ENCODE measurements at regions not wholly inside any gene's neighbourhood (a gene's known extent, or its start where the extent isn't known, plus 50 kb on each side); places are given as distances from the start of the nearest gene placed in this dataset.

DNA sequence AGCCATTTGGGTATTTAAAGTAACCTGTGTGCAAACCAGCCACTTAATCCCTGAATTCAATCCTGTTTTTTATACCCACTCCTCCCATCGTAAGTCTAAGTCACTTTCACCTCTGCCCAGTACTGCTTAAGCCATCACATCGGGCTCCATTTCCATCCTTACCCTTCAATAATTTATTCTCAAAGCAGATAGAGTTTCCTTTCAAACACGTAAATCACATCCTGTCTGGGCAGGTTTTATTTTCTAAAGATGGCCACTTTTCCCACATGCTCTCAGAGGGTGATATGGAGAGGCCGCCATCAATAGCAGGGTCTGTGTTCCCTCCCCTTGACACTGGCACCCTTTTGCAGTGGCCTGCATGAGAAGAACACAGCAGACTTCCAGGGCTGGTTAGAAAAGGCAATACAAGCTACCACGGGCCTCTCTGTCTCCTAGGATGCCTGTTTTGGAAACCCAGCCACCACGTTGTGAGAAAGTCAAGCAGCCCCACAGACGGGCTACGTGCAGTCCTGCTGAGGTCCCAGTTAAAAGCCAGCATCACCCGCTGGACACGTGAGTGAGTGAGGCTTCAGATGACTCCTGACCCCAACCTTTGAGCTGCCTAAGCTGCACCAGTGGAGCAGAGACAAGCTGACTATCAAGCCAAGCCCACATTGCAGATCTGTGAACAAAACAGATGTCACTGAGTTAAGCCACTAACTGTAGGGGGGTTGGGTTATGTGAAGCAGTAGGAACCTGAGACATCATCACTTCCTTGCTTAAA lies 241.8 kb upstream of the SLCO3A1 start:
- no peak for TF ChIP-seq NFIC (IDR thresholded peaks at IDR 0.05)
- TF ChIP-seq ZBTB7A (IDR thresholded peaks at IDR 0.05; ENCODE audit: low read depth): no peak
- no peak for TF ChIP-seq EGR1 (IDR thresholded peaks at IDR 0.05)
- TF ChIP-seq TAF1 (IDR thresholded peaks at IDR 0.05; ENCODE audit: low read depth): no peak
- TF ChIP-seq TEAD4 (IDR thresholded peaks at IDR 0.05): no peak
- TF ChIP-seq YY1 (IDR thresholded peaks at IDR 0.05; ENCODE audit: low read depth): no peak
- TF ChIP-seq REST (IDR thresholded peaks at IDR 0.05; ENCODE audit: low read depth): no peak
- no peak for TF ChIP-seq CEBPB (IDR thresholded peaks at IDR 0.05)
